Common myeloid progenitor, CD34-positive (primary cell): ENCODE measurements at regions not wholly inside any gene's neighbourhood (a gene's known extent, or its start where the extent isn't known, plus 50 kb on each side); places are given as distances from the start of the nearest gene placed in this dataset.

Experiments
- CTCF ChIA-PET: fragments of 350-600 bp; sonication (Branson Sonifier 250); formaldehyde crosslinking; loops from one replicate; lab custom pipeline; 2021; ENCODE audit warnings: antibody characterized with exemption; lab: Charles Lee
- POLR2A ChIA-PET: fragments of 350-600 bp; sonication (Branson Sonifier 250); formaldehyde crosslinking; loops from one replicate; lab custom pipeline; 2021; ENCODE audit warnings: antibody characterized with exemption; lab: Charles Lee
- DNase-seq, 3 donors: peaks; one replicate each; pipeline versions ENCODE4 v3.0.0 to v3.0.0-alpha.2; 2013
- H3K27ac ChIP-seq, 2 experiments: 1 replicate in 1 of 2; 2 replicates in 1 of 2; pipeline ENCODE4 v1.7.0; 2013; ENCODE audit warnings: inconsistent platforms in 2 of 2, low read length in 2 of 2, mild to moderate bottlenecking in 2 of 2, low read depth in 1 of 2, moderate library complexity in 1 of 2; ENCODE audit not compliant: severe bottlenecking in 2 of 2, insufficient read depth in 1 of 2, poor library complexity in 1 of 2
- H3K27me3 ChIP-seq, 5 experiments: replicated peaks in 2 of 5; 1 replicate in 3 of 5; 2 replicates in 2 of 5; pipeline versions ENCODE4 v1.6.1 to v1.7.0; 2013; ENCODE audit warnings: low read length in 4 of 5, mild to moderate bottlenecking in 2 of 5, moderate library complexity in 2 of 5, inconsistent platforms in 1 of 5; ENCODE audit not compliant: insufficient read depth in 5 of 5, control insufficient read depth in 4 of 5
- H3K36me3 ChIP-seq, 4 experiments: 1 replicate in 2 of 4; 2 replicates in 2 of 4; pipeline versions ENCODE4 v1.6.1 to v1.7.0; 2013; ENCODE audit warnings: low read length in 3 of 4, control low read depth in 1 of 4, mild to moderate bottlenecking in 1 of 4; ENCODE audit not compliant: control insufficient read depth in 4 of 4, insufficient read depth in 4 of 4
- H3K4me1 ChIP-seq, 4 experiments: 1 replicate in 3 of 4; 2 replicates in 1 of 4; pipeline versions ENCODE4 v1.6.1 to v1.7.1; 2013; ENCODE audit warnings: low read length in 3 of 4, mild to moderate bottlenecking in 3 of 4, control low read depth in 1 of 4, inconsistent platforms in 1 of 4, moderate library complexity in 1 of 4; ENCODE audit not compliant: control insufficient read depth in 4 of 4, insufficient read depth in 4 of 4; ENCODE audit errors: control extremely low read depth in 1 of 4
- H3K4me3 ChIP-seq, 7 experiments: 1 replicate in 4 of 7; 2 replicates in 3 of 7; pipeline versions ENCODE4 v1.5.1 to v1.7.0; 2013; ENCODE audit warnings: mild to moderate bottlenecking in 7 of 7, low read length in 6 of 7, moderate library complexity in 6 of 7, inconsistent platforms in 2 of 7, low read depth in 2 of 7, control low read depth in 1 of 7; ENCODE audit not compliant: insufficient read depth in 4 of 7, control insufficient read depth in 1 of 7; ENCODE audit errors: extremely low read depth in 1 of 7
- H3K9me3 ChIP-seq, 5 experiments: 1 replicate in 4 of 5; 2 replicates in 1 of 5; pipeline versions ENCODE4 v1.6.1 to v1.7.1; 2013; ENCODE audit warnings: low read length in 4 of 5, mild to moderate bottlenecking in 2 of 5, inconsistent platforms in 1 of 5, low read depth in 1 of 5, moderate library complexity in 1 of 5; ENCODE audit not compliant: control insufficient read depth in 4 of 5, insufficient read depth in 2 of 5; ENCODE audit errors: control extremely low read depth in 1 of 5
- WGBS: methylation state at CpG from one replicate; pipeline ENCODE4 v1.1.5; 2013; ENCODE audit not compliant: insufficient coverage; 5-methylcytosine and 5-hydroxymethylcytosine counted together

GRCh38 chr12:5230156-5230555 is 186.5 kb downstream of the KCNA5 start:
- WGBS: 100% methylated on average over 2 of the region's 2 CpGs
- no peak for DNase-seq
- ChIA-PET CTCF (no interaction called here), POLR2A (no interaction called here)
- H3K27ac ChIP-seq: no peak overlapping the region
- H3K4me1 ChIP-seq: no peaks in the 10 kb centered on the region
- H3K4me3 ChIP-seq: no peak overlapping the region
- H3K27me3 ChIP-seq: peaks cover 0 to 3% (median 0%) of the 10 kb centered on the region in 5 experiments
- peaks cover 0 to 3% (median 0%) of the 10 kb centered on the region in 5 experiments for H3K9me3 ChIP-seq
- H3K36me3 ChIP-seq: no peaks in the 10 kb centered on the region

- Histone ChIP-seq H3K36me3 (no peaks in the 10 kb centered on the region), H3K27ac (no peak overlapping the region), H3K9me3 (peaks cover 0 to 3% (median 0%) of the 10 kb centered on the region in 5 experiments), H3K4me3 (no peak overlapping the region), H3K4me1 (no peaks in the 10 kb centered on the region), H3K27me3 (peaks cover 0 to 3% (median 0%) of the 10 kb centered on the region in 5 experiments)
- no peak for DNase-seq
- CTCF ChIA-PET: no interaction called here
- POLR2A ChIA-PET: no interaction called here
- WGBS: 97% methylated on average over 3 of the region's 3 CpGs
These were observed 187.2 kb downstream of the KCNA5 start for GRCh38 chr12:5230861-5231260.

DNA sequence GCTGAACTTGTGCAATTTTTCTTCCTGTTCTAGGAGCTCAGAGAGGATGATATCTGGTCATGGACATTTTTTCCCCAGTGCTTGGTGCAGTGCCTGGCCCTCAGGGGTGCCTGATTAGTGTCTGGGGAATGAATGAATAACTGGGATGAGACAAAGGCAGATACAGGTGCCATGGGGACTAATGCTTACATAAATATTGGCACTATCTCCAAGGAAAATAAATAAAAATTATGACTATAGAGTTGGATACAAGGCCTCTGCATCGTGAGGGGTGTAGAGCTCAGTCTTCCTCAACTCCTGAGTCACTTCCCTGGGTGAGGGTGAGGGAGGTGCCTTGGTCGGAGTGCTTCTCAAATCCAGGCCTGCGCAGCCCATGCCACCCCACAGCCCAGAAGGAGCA is 188.6 kb downstream of the KCNA5 start:
- no peak overlapping the region for H3K4me3 ChIP-seq
- peaks cover 0 to 2% (median 0%) of the 10 kb centered on the region in 5 experiments for H3K27me3 ChIP-seq
- WGBS: 86% methylated on average over 1 of the region's 3 CpGs
- H3K4me1 ChIP-seq: no peaks in the 10 kb centered on the region
- ChIA-PET CTCF (no interaction called here), POLR2A (no interaction called here)
- no peak for DNase-seq
- H3K36me3 ChIP-seq: no peaks in the 10 kb centered on the region
- H3K9me3 ChIP-seq: peaks cover 0 to 3% (median 0%) of the 10 kb centered on the region in 5 experiments
- H3K27ac ChIP-seq: no peak overlapping the region

- Histone ChIP-seq H3K27me3 (peaks cover 0 to under 1% (median 0%) of the 10 kb centered on the region in 5 experiments), H3K36me3 (no peaks in the 10 kb centered on the region), H3K27ac (no peak overlapping the region), H3K9me3 (peaks cover 0 to 3% (median 0%) of the 10 kb centered on the region in 5 experiments), H3K4me3 (no peak overlapping the region), H3K4me1 (no peaks in the 10 kb centered on the region)
- DNase-seq: no peak
- ChIA-PET CTCF (no interaction called here), POLR2A (no interaction called here)
- WGBS: 91% methylated on average over 8 of the region's 14 CpGs
These were observed 189.3 kb downstream of the KCNA5 start for GRCh38 chr12:5232826-5233500.

- POLR2A ChIA-PET: no interaction called here
- Histone ChIP-seq H3K9me3 (no peaks in the 10 kb centered on the region), H3K4me1 (no peaks in the 10 kb centered on the region), H3K36me3 (no peaks in the 10 kb centered on the region), H3K4me3 (no peak overlapping the region), H3K27me3 (peaks cover 0 to 3% (median 0%) of the 10 kb centered on the region in 5 experiments), H3K27ac (no peak overlapping the region)
- 100% methylated on average over 2 of the region's 5 CpGs for WGBS
- no peak for DNase-seq
- CTCF ChIA-PET: no interaction called here
These were observed 192.5 kb downstream of the KCNA5 start for GRCh38 chr12:5236022-5236640.

DNA sequence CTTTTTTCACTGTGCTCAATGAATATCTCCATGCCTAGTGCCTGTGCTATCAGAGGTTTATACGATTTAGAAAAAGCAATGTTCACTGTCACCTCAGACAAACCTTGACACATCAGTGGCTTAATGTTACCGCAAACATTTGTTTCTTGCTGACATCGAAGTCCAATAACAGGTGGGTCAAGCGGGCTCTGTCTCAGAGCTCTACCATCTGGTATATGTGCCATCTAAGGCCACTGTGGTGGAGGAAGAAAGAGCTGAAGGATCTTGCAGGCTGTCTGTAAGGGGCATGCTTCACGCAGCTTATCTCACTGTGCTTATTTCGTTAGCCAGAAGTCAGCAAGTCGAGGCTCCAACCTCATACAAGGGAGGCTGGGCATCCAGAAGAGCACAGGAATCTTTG is 189.5 kb upstream of the NTF3 start:
- DNase-seq: no peak
- WGBS: 92% methylated on average over 7 of the region's 7 CpGs
- no peaks in the 10 kb centered on the region for H3K9me3 ChIP-seq

DNA sequence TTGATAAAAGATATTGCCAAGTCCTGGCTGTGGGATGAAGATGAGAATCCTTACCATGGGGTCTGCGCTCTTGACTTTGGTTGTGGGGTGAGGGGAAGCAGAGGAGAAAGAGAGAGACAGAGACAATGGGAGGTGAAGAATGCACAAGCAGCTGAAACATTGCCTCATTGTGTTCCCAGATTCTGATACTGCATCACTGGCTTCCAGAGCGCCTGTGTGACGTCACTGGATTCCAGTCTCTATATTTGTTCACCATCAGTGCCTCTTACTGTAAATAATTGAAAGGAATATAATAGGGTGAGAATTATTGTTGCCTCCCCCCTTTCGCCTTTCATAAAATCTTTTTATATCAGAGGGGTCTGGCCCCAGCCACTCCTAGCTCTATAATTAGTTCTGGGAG is 188.9 kb upstream of the NTF3 start:
- no peaks in the 10 kb centered on the region for H3K36me3 ChIP-seq
- no peak overlapping the region for H3K4me3 ChIP-seq
- H3K27ac ChIP-seq: no peak overlapping the region
- H3K27me3 ChIP-seq: peaks cover 0 to 9% (median 2%) of the 10 kb centered on the region in 5 experiments
- CTCF ChIA-PET: no interaction called here
- POLR2A ChIA-PET: no interaction called here
- H3K4me1 ChIP-seq: no peaks in the 10 kb centered on the region
- no peaks in the 10 kb centered on the region for H3K9me3 ChIP-seq
- no peak for DNase-seq
- WGBS: 93% methylated on average over 2 of the region's 4 CpGs

More for the DNA sequence above, 189.5 kb upstream of the NTF3 start:
- no peaks in the 10 kb centered on the region for H3K36me3 ChIP-seq
- CTCF ChIA-PET: no interaction called here
- POLR2A ChIA-PET: no interaction called here
- no peak overlapping the region for H3K27ac ChIP-seq
- peaks cover 0 to 9% (median 2%) of the 10 kb centered on the region in 5 experiments for H3K27me3 ChIP-seq
- no peak overlapping the region for H3K4me3 ChIP-seq
- H3K4me1 ChIP-seq: no peaks in the 10 kb centered on the region
